Brain microvascular endothelial cell (primary cell): ENCODE measurements at regions not wholly inside any gene's neighbourhood (a gene's known extent, or its start where the extent isn't known, plus 50 kb on each side); places are given as distances from the start of the nearest gene placed in this dataset.

ENCODE experiments used
- DNase-seq: peaks from one replicate; pipeline ENCODE4 v3.0.0-alpha.2; 2020
- H3K27ac ChIP-seq: fragments of 250-450 bp; sonication (Bioruptor Pico); 2 replicates; pipeline ENCODE4 v1.5.1; 2020; ENCODE audit warnings: mild to moderate bottlenecking, moderate library complexity
- H3K27me3 ChIP-seq: fragments of 250-450 bp; sonication (Bioruptor Pico); replicated peaks from 2 replicates; pipeline ENCODE4 v1.5.1; 2020; ENCODE audit warnings: mild to moderate bottlenecking
- H3K36me3 ChIP-seq: fragments of 250-450 bp; sonication (Bioruptor Pico); replicated peaks from 2 replicates; pipeline ENCODE4 v1.5.1; 2020; ENCODE audit warnings: mild to moderate bottlenecking
- H3K4me3 ChIP-seq: 2 replicates; pipeline ENCODE4 v1.5.1; 2011; ENCODE audit warnings: low read depth, mild to moderate bottlenecking, control low read depth, low read length, moderate library complexity
- CTCF ChIP-seq: IDR thresholded peaks from 2 replicates; pipeline ENCODE4 v1.5.1; 2011; ENCODE audit warnings: low read depth, mild to moderate bottlenecking, moderate library complexity, low read length, control low read depth, inconsistent platforms; ENCODE audit errors: missing control alignments
- in situ Hi-C: cut with HindIII; loops from 2 replicates; pipeline ENCODE4 v1.10.0; 2017; ENCODE audit warnings: low sequenced_read_pairs, low pct_ligation_motif_present

- Histone ChIP-seq H3K27me3 (no peaks in the 10 kb centered on the region), H3K36me3 (no peaks in the 10 kb centered on the region), H3K27ac (no peak overlapping the region), H3K4me3 (no peak overlapping the region)
- no peak for TF ChIP-seq CTCF
- DNase-seq: no peak
- in situ Hi-C loops: no loop called here
Measured at GRCh38 chr7:121793716-121794115, 79.2 kb upstream of the PTPRZ1 start.

- H3K4me3 ChIP-seq: no peak overlapping the region
- DNase-seq: no peak
- H3K27ac ChIP-seq: no peak overlapping the region
- in situ Hi-C loops: no loop called here
- no peaks in the 10 kb centered on the region for H3K36me3 ChIP-seq
- H3K27me3 ChIP-seq: no peaks in the 10 kb centered on the region
- no peak for TF ChIP-seq CTCF
Measured at GRCh38 chr7:121777672-121778071, 95.3 kb upstream of the PTPRZ1 start.

- in situ Hi-C loops: no loop called here
- TF ChIP-seq CTCF: no peak
Measured at GRCh38 chr7:121774563-121774962, 98.4 kb upstream of the PTPRZ1 start.

GRCh38 chr7:121766676-121767075 lies 106.3 kb upstream of the PTPRZ1 start:
- TF ChIP-seq CTCF: no peak
- in situ Hi-C loops: no loop called here
- H3K4me3 ChIP-seq: no peak overlapping the region
- H3K27me3 ChIP-seq: no peaks in the 10 kb centered on the region
- H3K36me3 ChIP-seq: no peaks in the 10 kb centered on the region
- no peak overlapping the region for H3K27ac ChIP-seq
- no peak for DNase-seq

More at GRCh38 chr7:121774563-121774962, 98.4 kb upstream of the PTPRZ1 start:
- no peak overlapping the region for H3K27ac ChIP-seq
- H3K4me3 ChIP-seq: no peak overlapping the region
- no peaks in the 10 kb centered on the region for H3K36me3 ChIP-seq
- no peaks in the 10 kb centered on the region for H3K27me3 ChIP-seq
- DNase-seq: no peak

- Histone ChIP-seq H3K4me3 (no peak overlapping the region), H3K27me3 (no peaks in the 10 kb centered on the region), H3K27ac (no peak overlapping the region), H3K36me3 (no peaks in the 10 kb centered on the region)
- in situ Hi-C loops: no loop called here
- TF ChIP-seq CTCF: no peak
- no peak for DNase-seq
Measured at GRCh38 chr7:121761399-121761798, 111.6 kb upstream of the PTPRZ1 start.

- H3K4me3 ChIP-seq: no peak overlapping the region
- in situ Hi-C loops: no loop called here
- TF ChIP-seq CTCF: no peak
Measured at GRCh38 chr7:121755818-121756552, 117.0 kb upstream of the PTPRZ1 start.

More at GRCh38 chr7:121755818-121756552, 117.0 kb upstream of the PTPRZ1 start:
- H3K27ac ChIP-seq: no peak overlapping the region
- no peak for DNase-seq
- no peaks in the 10 kb centered on the region for H3K36me3 ChIP-seq
- H3K27me3 ChIP-seq: no peaks in the 10 kb centered on the region
